K562 (cell line): ENCODE measurements at regions not wholly inside any gene's neighbourhood (a gene's known extent, or its start where the extent isn't known, plus 50 kb on each side); places are given as distances from the start of the nearest gene placed in this dataset.
"Not testable (repeated sequence)": the region's sequence is repeated elsewhere in the genome, so short reads cannot be mapped to it uniquely, and the experiment has no call there.

Experiments
- ATAC-seq: fragments of 200-7000 bp; cut with Tn5 transposase; 3 replicates; pipeline ENCODE4 v1.9.1; 2020; ENCODE audit warnings: moderate library complexity
- BruUV-seq: library from RNA; stranded (reverse); fragments of 400-500 nt; replicated peaks from 2 replicates; lab custom pipeline; 2021; lab: Mats Ljungman, UMichigan
- CTCF ChIA-PET: fragments of 300-600 bp; formaldehyde crosslinking; extraction: SDS; loops from one replicate; lab custom pipeline; 2021; ENCODE audit warnings: low intra/inter-chr PET ratio; lab: Yijun Ruan, JAX
- POLR2A ChIA-PET: fragments of 300-600, 350-650 bp; sonication (Branson Sonifier 250); formaldehyde crosslinking; extraction: SDS; loops from one replicate; lab custom pipeline; 2021; ENCODE audit warnings: antibody characterized with exemption, inconsistent platforms; lab: Yijun Ruan, JAX
- DNase-seq, 4 experiments: peaks; one replicate each; pipeline versions ENCODE4 v3.0.0 to v3.0.0-alpha.2; 2011 to 2018; ENCODE audit warnings: low spot score in 3 of 4, mixed read lengths in 3 of 4; ENCODE audit errors: extremely low read depth in 1 of 4
- FAIRE-seq: peaks from 2 replicates; lab custom pipeline; 2011; peaks lifted over from hg19 to GRCh38; lab: Jason Lieb, UNC
- H2AFZ ChIP-seq: 2 replicates; pipeline ENCODE4 v1.6.0; 2011; ENCODE audit warnings: low read depth, low read length, control low read depth, inconsistent platforms
- H3K27ac ChIP-seq: fragments of 200-600 bp; 3 replicates; pipeline ENCODE4 v1.8.0; 2011; ENCODE audit warnings: low read depth, mild to moderate bottlenecking, control low read depth, inconsistent platforms, low read length, moderate library complexity, mixed read lengths; ENCODE audit errors: extremely low read depth
- H3K27me3 ChIP-seq, 2 experiments: fragments of 300-600 bp in 1 of 2; 2 replicates in 1 of 2; 3 replicates in 1 of 2; pipeline versions ENCODE4 v1.6.0 to v1.8.0; 2011; ENCODE audit warnings: inconsistent platforms in 2 of 2, low read length in 2 of 2, mild to moderate bottlenecking in 1 of 2, mixed read lengths in 1 of 2, moderate library complexity in 1 of 2; ENCODE audit not compliant: control insufficient read depth in 2 of 2, insufficient read depth in 2 of 2
- H3K36me3 ChIP-seq: fragments of 300-600 bp; 3 replicates; pipeline ENCODE4 v1.8.0; 2011; ENCODE audit warnings: mild to moderate bottlenecking, low read length, inconsistent platforms; ENCODE audit not compliant: control insufficient read depth, insufficient read depth
- H3K4me1 ChIP-seq, 2 experiments: fragments of 200-600 bp in 1 of 2; replicated peaks in 1 of 2; 2 replicates in 1 of 2; 3 replicates in 1 of 2; pipeline versions ENCODE4 v1.5.1 to v1.8.0; 2011; ENCODE audit warnings: inconsistent platforms in 2 of 2, low read length in 2 of 2, mild to moderate bottlenecking in 1 of 2, mixed read lengths in 1 of 2, moderate library complexity in 1 of 2; ENCODE audit not compliant: control insufficient read depth in 2 of 2, insufficient read depth in 2 of 2
- H3K4me2 ChIP-seq: 2 replicates; pipeline ENCODE4 v1.6.1; 2011; ENCODE audit warnings: low read length, control low read depth, inconsistent platforms, mixed read lengths; ENCODE audit not compliant: insufficient read depth
- H3K4me3 ChIP-seq: fragments of 200-600 bp; sonication (generic), shearing (Covaris generic); 2 replicates; pipeline ENCODE4 v1.5.1; 2016; ENCODE audit warnings: control low read depth, inconsistent platforms
- H3K79me2 ChIP-seq: fragments of 200-600 bp; 3 replicates; pipeline ENCODE4 v1.8.0; 2011; ENCODE audit warnings: low read length, inconsistent platforms; ENCODE audit not compliant: control insufficient read depth, insufficient read depth
- H3K9ac ChIP-seq, 2 experiments: 2 replicates each; pipeline versions ENCODE4 v1.6.0 to v1.6.1; 2011; ENCODE audit warnings: low read depth in 2 of 2, low read length in 2 of 2, control low read depth in 1 of 2, inconsistent platforms in 1 of 2, mild to moderate bottlenecking in 1 of 2, mixed read lengths in 1 of 2; ENCODE audit not compliant: insufficient read depth in 1 of 2
- H3K9me1 ChIP-seq: one replicate; pipeline ENCODE4 v1.6.0; 2011; ENCODE audit warnings: inconsistent platforms, mild to moderate bottlenecking, low read length, moderate library complexity; ENCODE audit not compliant: control insufficient read depth, insufficient read depth
- H3K9me3 ChIP-seq: replicated peaks from 2 replicates; pipeline ENCODE4 v1.5.1; 2011; ENCODE audit warnings: low read depth, low read length, inconsistent platforms; ENCODE audit not compliant: control insufficient read depth, insufficient read depth
- H4K20me1 ChIP-seq: replicated peaks from 2 replicates; pipeline ENCODE4 v1.6.1; 2011; ENCODE audit warnings: low read length, inconsistent platforms, mixed read lengths; ENCODE audit not compliant: control insufficient read depth, insufficient read depth
- CTBP1 ChIP-seq: fragments of 450-650 bp; IDR thresholded peaks from 2 replicates; pipeline ENCODE4 v1.6.1; 2016; ENCODE audit warnings: borderline replicate concordance
- GTF3C2 ChIP-seq: IDR thresholded peaks from 3 replicates; pipeline ENCODE4 v1.6.1; 2011; ENCODE audit warnings: borderline replicate concordance, mild to moderate bottlenecking, moderate library complexity; ENCODE audit not compliant: insufficient read length; ENCODE audit errors: extremely low read depth
- KDM1A ChIP-seq, 2 experiments: fragments of 450-650 bp; IDR thresholded peaks; 2 replicates each; pipeline ENCODE4 v1.6.1; 2016; ENCODE audit warnings: mild to moderate bottlenecking in 2 of 2
- ZFP1 ChIP-seq: fragments of 450-650 bp; formaldehyde crosslinking; IDR thresholded peaks from 2 replicates; pipeline ENCODE4 v1.4.0; 2020; ENCODE audit warnings: mild to moderate bottlenecking, mixed read lengths
- WGBS: fragments of 100-300 bp; shearing (Covaris generic); methylation state at CpG from one replicate; pipeline ENCODE4 v1.1.6; 2016; ENCODE audit warnings: low coverage, mixed read lengths; ENCODE audit not compliant: insufficient coverage; ENCODE audit errors: missing lambda C conversion rate; 5-methylcytosine and 5-hydroxymethylcytosine counted together
- in situ Hi-C: fragments of 300-500 bp; cut with MboI; formaldehyde crosslinking; loops from 4 replicates; pipeline ENCODE4 v1.15.0; 2018; ENCODE audit warnings: inconsistent platforms, mixed read lengths
- intact Hi-C: fragments of 100-400 bp; cut with micrococcal nuclease; formaldehyde crosslinking; loops from 2 replicates; pipeline ENCODE4 v1.14.2; 2022

DNA sequence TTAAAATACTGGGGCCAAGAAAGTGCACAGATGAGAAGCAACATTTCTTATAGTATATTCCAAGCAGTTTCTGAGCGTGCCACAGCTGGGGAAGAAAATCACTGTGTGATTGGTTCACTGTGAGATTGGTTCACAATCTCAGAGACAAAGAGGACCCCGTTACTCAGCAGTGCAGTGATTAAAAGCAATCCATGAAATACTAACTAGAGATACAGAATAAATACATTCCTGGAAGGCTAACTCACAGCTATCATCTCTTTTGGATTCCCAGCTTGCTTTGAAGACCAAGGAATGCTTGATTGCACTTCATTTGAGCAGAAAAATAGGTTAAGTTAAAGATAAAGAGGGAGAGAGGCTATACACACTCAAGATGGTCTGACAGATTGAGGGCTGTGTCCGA is 132.1 kb upstream of the RAPGEF2 start:
- Histone ChIP-seq H3K27ac (no peak overlapping the region), H3K4me2 (no peak overlapping the region), H3K36me3 (no peaks in the 10 kb centered on the region), H2AFZ (no peak overlapping the region), H3K4me1 (no peaks in the 10 kb centered on the region), H3K9me3 (no peaks in the 10 kb centered on the region; the same call in 1 of the 2 replicates), H4K20me1 (no peaks in the 10 kb centered on the region), H3K27me3 (no peaks in the 10 kb centered on the region; a peak in 2 of 5 replicates), H3K79me2 (no peaks in the 10 kb centered on the region), H3K9ac (no peak overlapping the region), H3K9me1 (no peaks in the 10 kb centered on the region), H3K4me3 (no peak overlapping the region)
- 2% methylated on average over 3 of the region's 3 CpGs for WGBS
- in situ Hi-C loops = no loop called here
- ATAC-seq (no peak), FAIRE-seq (no peak), DNase-seq (no peak)
- ChIA-PET POLR2A (no interaction called here), CTCF (no interaction called here)
- no TSS peak for BruUV-seq
- intact Hi-C loops = no loop called here
- TF ChIP-seq KDM1A (IDR thresholded peaks at IDR 0.05) (peak; percentile 41 to 70; a peak in 3 of 4 replicates), ZFP1 (CRISPR knock-in tag) (no peak), CTBP1 (no peak), GTF3C2 (no peak)

DNA sequence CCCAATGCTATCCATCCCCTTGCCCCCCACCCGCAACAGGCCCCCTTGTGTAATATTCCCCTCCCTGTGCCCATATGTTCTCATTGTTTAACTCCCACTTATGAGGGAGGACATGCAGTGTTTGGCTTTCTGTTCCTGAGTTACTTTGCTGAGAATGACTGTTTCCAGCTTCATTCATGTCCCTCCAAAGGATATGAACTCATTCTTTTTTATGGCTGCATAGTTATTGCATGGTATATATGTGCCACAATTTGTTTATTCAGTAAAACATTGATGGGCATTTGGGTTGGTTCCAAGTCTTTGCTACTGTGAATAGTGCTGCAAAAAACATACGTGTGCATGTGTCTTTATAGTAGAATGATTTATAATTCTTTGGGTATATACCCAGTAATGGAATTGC is 128.4 kb upstream of the RAPGEF2 start:
- WGBS = 41% methylated on average over 2 of the region's 2 CpGs

GRCh38 chr4:158980711-158981110 is 122.2 kb upstream of the RAPGEF2 start:
- H3K9me3 ChIP-seq, FAIRE-seq, H3K27ac ChIP-seq, POLR2A ChIA-PET, H3K27me3 ChIP-seq, H3K36me3 ChIP-seq, intact Hi-C loops, H3K9me1 ChIP-seq, in situ Hi-C loops, H3K79me2 ChIP-seq, BruUV-seq, H3K9ac ChIP-seq, H2AFZ ChIP-seq, H4K20me1 ChIP-seq, H3K4me1 ChIP-seq, H3K4me3 ChIP-seq, DNase-seq, ATAC-seq, CTCF ChIA-PET, H3K4me2 ChIP-seq: not testable (repeated sequence)
- WGBS = 66% methylated on average over 5 of the region's 5 CpGs

More for the DNA sequence above, 128.4 kb upstream of the RAPGEF2 start:
- H3K4me2 ChIP-seq, FAIRE-seq, H3K27me3 ChIP-seq, H3K79me2 ChIP-seq, in situ Hi-C loops, H3K9me1 ChIP-seq, CTCF ChIA-PET, H3K36me3 ChIP-seq, H3K4me3 ChIP-seq, intact Hi-C loops, POLR2A ChIA-PET, BruUV-seq, H3K4me1 ChIP-seq, H3K27ac ChIP-seq, ATAC-seq, H2AFZ ChIP-seq, H3K9ac ChIP-seq, H3K9me3 ChIP-seq, DNase-seq, H4K20me1 ChIP-seq: not testable (repeated sequence)
